ENCODE measurements at regions not wholly inside any gene's neighbourhood (a gene's known extent, or its start where the extent isn't known, plus 50 kb on each side); places are given as distances from the start of the nearest gene placed in this dataset.
"Not testable (repeated sequence)": the region's sequence is repeated elsewhere in the genome, so short reads cannot be mapped to it uniquely, and the experiment has no call there.

DNA sequence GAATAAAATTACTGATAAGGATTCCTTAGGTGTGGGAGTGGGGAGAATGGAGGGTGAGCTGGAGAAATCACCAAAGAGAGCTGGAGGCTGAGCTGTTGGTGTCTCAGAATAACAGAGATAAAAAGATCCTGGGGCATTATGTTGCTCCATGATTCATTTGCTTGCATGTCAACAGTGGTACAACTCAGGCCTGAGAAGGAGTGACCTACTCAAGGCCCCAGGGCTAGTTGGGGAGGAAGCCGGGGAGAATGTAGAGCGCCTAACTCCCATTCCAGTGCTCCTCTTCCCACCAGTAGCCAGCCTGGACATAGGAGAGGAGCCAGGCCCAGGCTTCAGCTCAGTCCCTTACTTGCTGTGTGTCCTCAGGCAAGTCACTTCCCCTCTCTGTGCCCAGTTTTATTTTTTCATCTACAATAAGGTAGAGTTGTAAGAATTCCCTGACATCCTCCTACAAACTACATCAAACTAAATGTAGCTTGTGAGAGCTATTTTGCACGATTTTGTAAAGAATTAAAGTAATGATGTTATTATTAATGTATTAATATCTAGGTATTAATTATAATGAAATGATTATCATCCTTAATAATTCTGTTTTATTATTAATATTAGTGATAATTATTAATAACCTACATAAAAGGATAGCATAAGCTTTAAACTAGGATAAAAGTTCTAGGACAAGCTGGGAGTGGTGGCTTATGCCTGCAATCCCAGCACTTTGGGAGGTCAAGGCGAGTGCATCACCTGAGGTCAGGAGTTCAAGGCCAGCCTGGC, 250.9 kb upstream of the SULF2 start:
- no peak for DNase-seq (ENCODE audit: low read depth in 2 of 3, low spot score in 1 of 3)

- no peak for DNase-seq (ENCODE audit: low read depth in 2 of 3, low spot score in 1 of 3)
These were observed 249.5 kb upstream of the SULF2 start for GRCh38 chr20:48034751-48035150.

DNA sequence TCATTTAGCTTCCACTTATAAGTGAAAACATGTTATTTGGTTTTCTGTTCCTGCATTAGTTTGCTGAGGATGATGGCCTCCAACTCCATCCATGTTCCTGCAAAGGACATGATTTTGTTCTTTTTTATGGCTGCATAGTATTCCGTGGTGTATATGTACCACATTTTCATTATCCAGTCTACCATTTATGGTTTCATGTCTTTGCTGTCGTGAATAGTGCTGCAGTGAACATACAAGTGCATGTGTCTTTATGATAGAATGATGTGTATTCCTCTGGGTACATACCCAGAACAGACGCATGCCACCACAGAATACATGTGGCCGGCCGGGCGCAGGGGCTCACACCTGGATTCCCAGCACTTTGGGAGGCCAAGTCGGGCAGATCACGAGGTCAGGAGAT, 247.7 kb upstream of the SULF2 start:
- not testable (repeated sequence) for DNase-seq (ENCODE audit: low read depth in 2 of 3, low spot score in 1 of 3)

DNA sequence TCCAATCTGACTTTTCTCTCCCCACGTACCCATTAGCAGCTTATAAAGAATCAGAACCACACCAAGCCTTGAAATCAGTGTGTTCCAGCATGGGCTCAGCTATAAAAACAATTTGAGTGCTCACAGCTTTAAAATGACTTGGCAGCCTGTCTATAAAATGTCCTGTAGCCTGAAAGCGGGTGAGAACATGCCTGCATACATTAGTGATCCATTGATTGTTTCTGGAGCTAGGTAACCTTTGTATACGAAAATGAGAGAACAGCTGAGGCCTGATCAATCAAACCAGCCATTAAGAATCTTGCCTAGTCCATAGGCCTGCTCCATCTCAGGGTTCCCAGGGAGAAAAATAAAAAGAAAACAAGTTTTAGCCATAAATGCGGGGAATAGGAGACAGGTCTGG, 245.8 kb upstream of the SULF2 start:
- no peak for DNase-seq (ENCODE audit: low read depth in 2 of 3, low spot score in 1 of 3)

GRCh38 chr20:48026981-48027592, 241.8 kb upstream of the SULF2 start:
- DNase-seq (ENCODE audit: low read depth in 2 of 3, low spot score in 1 of 3) = no peak

GRCh38 chr20:48025661-48026060, 240.4 kb upstream of the SULF2 start:
- no peak for DNase-seq (ENCODE audit: low read depth in 2 of 3, low spot score in 1 of 3)

DNA sequence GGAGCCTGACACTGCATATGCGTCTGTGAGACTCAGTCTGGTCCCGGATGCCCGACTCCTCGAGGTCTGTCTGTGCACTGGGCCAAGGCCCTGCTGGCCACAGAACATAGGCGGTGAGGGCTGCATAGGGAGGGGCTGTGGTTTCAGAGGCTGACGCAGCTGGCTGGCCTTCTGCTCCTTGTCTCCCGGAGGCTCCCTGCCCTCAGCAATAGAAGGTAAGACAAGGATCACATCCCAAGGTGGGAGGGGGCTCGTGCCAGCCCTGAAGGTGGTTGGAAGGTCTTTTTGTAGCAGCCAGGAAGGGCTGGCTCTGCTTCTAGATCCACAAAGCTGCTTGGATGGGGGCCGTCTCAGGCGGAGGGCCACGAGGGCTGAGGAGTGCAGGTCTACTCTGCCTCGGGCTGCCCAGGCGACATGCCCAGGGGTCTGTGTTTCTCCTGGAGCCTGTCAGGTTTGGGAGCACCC, 239.8 kb upstream of the SULF2 start:
- no peak for DNase-seq (ENCODE audit: low read depth in 2 of 3, low spot score in 1 of 3)

DNA sequence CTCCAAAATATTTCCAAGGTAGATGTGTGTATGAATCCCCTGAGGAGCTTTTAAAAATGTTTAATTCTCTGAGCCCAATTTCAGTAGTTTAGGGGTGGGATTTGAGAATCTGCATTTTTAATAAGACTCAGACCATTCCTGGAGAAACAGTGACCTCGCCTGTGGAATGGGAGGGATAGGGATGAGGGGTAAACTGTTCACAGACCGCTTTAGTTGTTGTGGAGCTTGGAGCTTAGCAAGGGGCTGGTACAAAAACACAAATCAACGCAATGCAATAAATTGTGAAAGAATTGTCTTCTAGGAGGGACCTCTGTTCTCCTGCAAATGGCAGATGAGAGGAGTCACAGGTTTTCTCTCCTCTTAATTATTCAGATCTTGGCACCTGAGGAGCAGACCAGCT, 239.3 kb upstream of the SULF2 start:
- DNase-seq (ENCODE audit: low read depth in 2 of 3, low spot score in 1 of 3) = no peak

DNA sequence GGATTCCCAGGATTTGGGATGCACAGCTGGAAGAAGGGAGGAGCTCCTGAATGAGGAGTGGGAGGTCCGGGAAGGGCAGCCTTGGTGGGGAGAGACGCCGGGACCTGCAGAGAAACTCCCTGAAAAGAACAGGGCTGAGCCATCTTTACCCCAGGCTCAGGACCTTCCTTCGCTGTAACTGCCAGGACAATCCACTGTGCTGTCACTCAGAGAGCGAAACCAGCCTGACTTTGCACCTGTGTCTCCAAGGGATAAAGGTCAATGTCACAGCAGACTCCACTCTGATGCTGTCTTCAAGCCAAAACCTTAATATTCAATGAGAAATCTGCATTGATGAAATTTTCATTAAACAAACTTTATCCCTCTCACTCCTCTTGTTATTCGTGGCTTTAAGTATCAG, 235.4 kb upstream of the SULF2 start:
- DNase-seq (ENCODE audit: low read depth in 2 of 3, low spot score in 1 of 3) = not testable (repeated sequence)

- DNase-seq (ENCODE audit: low read depth in 2 of 3, low spot score in 1 of 3) = no peak
These were observed 234.7 kb upstream of the SULF2 start for GRCh38 chr20:48019940-48020339.

- DNase-seq (ENCODE audit: low read depth in 2 of 3, low spot score in 1 of 3) = no peak
These were observed 234.2 kb upstream of the SULF2 start for GRCh38 chr20:48019496-48019895.

- not testable (repeated sequence) for DNase-seq (ENCODE audit: low read depth in 2 of 3, low spot score in 1 of 3)
These were observed 233.6 kb upstream of the SULF2 start for GRCh38 chr20:48018851-48019250.

- DNase-seq (ENCODE audit: low read depth in 2 of 3, low spot score in 1 of 3) = no peak
These were observed 232.7 kb upstream of the SULF2 start for GRCh38 chr20:48017992-48018391.

- no peak for DNase-seq (ENCODE audit: low read depth in 2 of 3, low spot score in 1 of 3)
These were observed 232.2 kb upstream of the SULF2 start for GRCh38 chr20:48017509-48017908.

- DNase-seq (ENCODE audit: low read depth in 2 of 3, low spot score in 1 of 3) = no peak
These were observed 230.9 kb upstream of the SULF2 start for GRCh38 chr20:48015943-48016723.

- DNase-seq (ENCODE audit: low read depth in 2 of 3, low spot score in 1 of 3) = no peak
These were observed 230.0 kb upstream of the SULF2 start for GRCh38 chr20:48015141-48015910.

DNA sequence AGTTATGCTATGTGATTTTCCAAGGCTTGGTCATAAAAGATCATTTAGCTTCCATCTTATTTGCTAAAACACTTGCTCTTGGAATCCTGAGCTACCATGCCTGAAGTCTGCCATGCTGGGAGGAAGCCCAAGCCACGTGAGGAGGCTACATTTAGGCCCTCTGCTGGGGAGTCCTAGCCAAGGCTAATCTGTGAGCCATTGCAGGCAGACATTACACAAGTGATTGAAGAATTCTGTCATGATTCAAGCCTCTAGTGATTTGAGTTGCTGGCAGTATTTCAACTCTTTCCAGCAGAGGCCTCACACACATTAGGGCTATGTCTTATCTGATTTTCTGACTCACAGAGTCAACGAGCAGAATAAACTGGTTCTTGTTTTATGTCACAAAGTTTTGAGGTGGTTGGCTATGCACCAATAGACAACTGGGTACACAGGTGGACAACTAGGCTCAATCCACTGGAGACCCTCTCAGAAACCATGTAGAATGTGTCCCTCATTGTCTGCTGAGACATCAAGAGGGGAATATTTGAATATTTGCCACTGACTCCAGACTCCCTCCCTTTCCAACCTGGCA, 227.2 kb upstream of the SULF2 start:
- DNase-seq (ENCODE audit: low read depth in 2 of 3, low spot score in 1 of 3) = no peak

- DNase-seq (ENCODE audit: low read depth in 2 of 3, low spot score in 1 of 3) = no peak
These were observed 225.7 kb upstream of the SULF2 start for GRCh38 chr20:48011025-48011424.

- no peak for DNase-seq (ENCODE audit: low read depth in 2 of 3, low spot score in 1 of 3)
These were observed 225.3 kb upstream of the SULF2 start for GRCh38 chr20:48010623-48011022.

GRCh38 chr20:48008850-48009515, 223.7 kb upstream of the SULF2 start:
- no peak for DNase-seq (ENCODE audit: low read depth in 2 of 3, low spot score in 1 of 3)
